ENCODE measurements at regions not wholly inside any gene's neighbourhood (a gene's known extent, or its start where the extent isn't known, plus 50 kb on each side); places are given as distances from the start of the nearest gene placed in this dataset.

GRCh38 chr10:117754770-117755658, 212.5 kb downstream of the EMX2 start:
- TF ChIP-seq CTCF (IDR thresholded peaks at IDR 0.05) = no peak

DNA sequence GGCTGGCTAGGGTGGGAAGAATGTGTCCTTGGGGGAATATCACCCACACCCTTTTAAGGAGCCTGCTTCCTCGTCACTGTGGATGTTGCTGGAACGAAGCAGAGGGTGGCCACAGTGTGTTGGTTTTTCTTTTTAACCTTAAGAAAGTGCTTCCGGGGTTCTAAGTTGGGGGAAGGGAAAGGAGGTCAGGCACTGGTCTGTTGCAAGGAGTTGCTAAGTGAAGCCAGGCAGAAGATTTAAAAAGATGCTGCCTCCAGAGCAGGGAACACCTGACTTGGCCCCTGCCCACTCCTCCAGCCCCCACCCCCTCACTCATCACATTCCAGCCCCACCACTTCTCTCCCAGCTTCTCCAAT, 213.1 kb downstream of the EMX2 start:
- TF ChIP-seq CTCF (IDR thresholded peaks at IDR 0.05) = no peak

- TF ChIP-seq CTCF (IDR thresholded peaks at IDR 0.05) = no peak
Measured at GRCh38 chr10:117757086-117757720, 214.7 kb downstream of the EMX2 start.

DNA sequence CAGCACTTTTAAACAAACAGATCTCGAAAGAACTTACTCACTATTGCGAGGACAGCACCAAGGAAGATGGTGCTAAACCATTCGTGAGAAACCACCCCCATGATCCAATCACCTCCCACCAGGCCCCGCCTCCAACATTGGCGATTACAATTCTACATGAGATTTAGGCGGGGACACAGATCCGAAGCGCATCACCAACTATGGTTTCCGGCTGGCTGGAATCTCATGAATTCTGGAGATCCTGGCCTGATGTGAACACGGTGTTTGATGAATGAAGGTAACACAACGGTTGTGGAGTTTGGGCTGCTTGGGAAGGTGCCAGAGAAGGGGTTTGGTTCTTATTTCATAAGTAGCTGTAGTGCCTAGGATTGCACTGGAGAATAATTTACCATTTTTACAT, 216.7 kb downstream of the EMX2 start:
- no peak for TF ChIP-seq CTCF (IDR thresholded peaks at IDR 0.05)

GRCh38 chr10:117761695-117762094, 219.1 kb downstream of the EMX2 start:
- no peak for TF ChIP-seq CTCF (IDR thresholded peaks at IDR 0.05)

DNA sequence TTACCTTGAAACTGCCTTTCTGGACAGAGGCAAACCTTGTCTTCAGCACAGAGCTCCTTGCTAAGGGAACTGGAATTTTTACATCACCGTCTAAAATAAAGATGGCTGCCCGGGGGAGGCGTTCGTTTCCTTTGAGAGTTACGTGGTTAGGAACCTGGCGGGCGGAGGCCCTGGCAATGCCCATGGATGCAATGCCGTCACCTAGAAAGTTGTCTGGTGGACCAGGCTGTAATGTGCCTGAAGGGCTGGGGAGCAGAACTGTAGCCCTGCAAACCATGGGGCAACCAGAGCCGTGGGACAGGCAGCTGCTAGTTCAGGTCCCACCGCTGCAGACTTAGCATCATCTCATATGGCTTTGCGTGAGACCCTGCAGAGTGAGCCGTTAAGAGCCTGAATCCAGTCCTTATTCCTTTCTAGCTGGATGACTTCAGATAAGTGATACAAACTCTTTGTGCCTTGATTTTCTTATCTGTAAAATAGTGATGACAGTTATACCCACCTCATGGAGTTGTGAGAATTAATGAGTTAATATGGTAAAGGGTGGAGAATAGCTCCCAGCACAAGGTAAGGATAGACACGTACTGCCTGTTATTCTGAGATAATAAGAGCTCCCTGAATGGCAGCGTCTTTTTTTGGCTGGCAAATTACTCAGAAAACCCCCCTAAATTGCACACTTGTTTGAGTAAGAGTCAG, 219.7 kb downstream of the EMX2 start:
- TF ChIP-seq CTCF (IDR thresholded peaks at IDR 0.05) = no peak

DNA sequence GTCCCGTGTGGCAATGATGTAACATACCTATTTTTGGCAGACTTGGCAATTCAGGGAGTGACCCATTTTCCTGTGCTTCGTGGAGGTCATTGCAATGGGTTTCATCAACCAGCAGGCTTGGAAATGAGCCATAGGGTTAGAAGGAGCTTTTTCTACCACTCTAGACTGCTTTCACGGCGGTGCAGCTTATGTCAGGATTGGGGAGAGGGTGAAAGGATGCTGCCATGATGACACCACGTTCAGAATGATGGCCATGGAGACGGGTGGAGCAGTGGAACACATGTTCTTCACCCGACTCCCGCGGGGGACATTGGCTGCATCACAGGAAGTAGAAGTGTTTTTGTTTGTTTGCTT, 220.2 kb downstream of the EMX2 start:
- TF ChIP-seq CTCF (IDR thresholded peaks at IDR 0.05) = no peak
